SK-N-SH (cell line): ENCODE measurements at regions not wholly inside any gene's neighbourhood (a gene's known extent, or its start where the extent isn't known, plus 50 kb on each side); places are given as distances from the start of the nearest gene placed in this dataset.

ENCODE experiments used
- CTCF ChIA-PET: fragments of 300-600, 350-600 bp; formaldehyde crosslinking; extraction: SDS; loops from one replicate; lab custom pipeline; 2021; lab: Yijun Ruan, JAX
- POLR2A ChIA-PET: fragments of 350-600 bp; sonication (Branson Sonifier 250); formaldehyde crosslinking; extraction: SDS; loops from one replicate; lab custom pipeline; 2020; ENCODE audit warnings: antibody characterized with exemption, inconsistent platforms; lab: Yijun Ruan, JAX
- DNase-seq: peaks from one replicate; pipeline ENCODE4 v3.0.0; 2012
- H2AFZ ChIP-seq: fragments of 200-600 bp; sonication (generic); 2 replicates; pipeline ENCODE4 v1.8.1; 2016; ENCODE audit warnings: antibody characterized with exemption, mild to moderate bottlenecking, low read depth
- H3F3A ChIP-seq: fragments of 200-600 bp; sonication (generic); replicated peaks from 2 replicates; pipeline ENCODE3; 2016; ENCODE audit warnings: antibody characterized with exemption, mild to moderate bottlenecking; ENCODE audit not compliant: insufficient read depth
- H3K27ac ChIP-seq, 2 experiments: fragments of 200-500 bp in 1 of 2; fragments of 200-600 bp in 1 of 2; sonication (Bioruptor generic) in 1 of 2; sonication (generic), shearing (Covaris generic) in 1 of 2; 2 replicates each; pipeline versions ENCODE4 v1.5.1 to v1.6.1; 2014 to 2016; ENCODE audit warnings: low read depth in 2 of 2, inconsistent platforms in 1 of 2, low read length in 1 of 2, mild to moderate bottlenecking in 1 of 2, mixed read lengths in 1 of 2
- H3K27me3 ChIP-seq: fragments of 200-600 bp; sonication (generic), shearing (Covaris generic); 2 replicates; pipeline ENCODE4 v1.6.1; 2016; ENCODE audit warnings: mixed run types; ENCODE audit not compliant: insufficient read depth
- H3K36me3 ChIP-seq, 2 experiments: fragments of 200-500 bp in 1 of 2; fragments of 200-600 bp in 1 of 2; sonication (Bioruptor generic) in 1 of 2; sonication (generic) in 1 of 2; replicated peaks in 1 of 2; 2 replicates each; pipeline versions ENCODE3 to v1.5.1; 2014 to 2016; ENCODE audit warnings: low read length in 1 of 2, mild to moderate bottlenecking in 1 of 2; ENCODE audit not compliant: insufficient read depth in 2 of 2, control insufficient read depth in 1 of 2
- H3K4me1 ChIP-seq, 2 experiments: fragments of 200-500 bp in 1 of 2; fragments of 200-600 bp in 1 of 2; sonication (Bioruptor generic) in 1 of 2; sonication (generic), shearing (Covaris generic) in 1 of 2; 2 replicates each; pipeline versions ENCODE4 v1.5.1 to v1.6.1; 2014 to 2016; ENCODE audit warnings: low read depth in 1 of 2, low read length in 1 of 2, mixed run types in 1 of 2; ENCODE audit not compliant: insufficient read depth in 2 of 2, control insufficient read depth in 1 of 2
- H3K4me2 ChIP-seq: fragments of 200-600 bp; sonication (generic), shearing (Covaris generic); 2 replicates; pipeline ENCODE4 v1.6.1; 2017; ENCODE audit warnings: mixed run types
- H3K4me3 ChIP-seq, 2 experiments: fragments of 200-500 bp in 1 of 2; fragments of 200-600 bp in 1 of 2; sonication (Bioruptor generic) in 1 of 2; sonication (generic), shearing (Covaris generic) in 1 of 2; 2 replicates each; pipeline versions ENCODE4 v1.5.1 to v1.8.1; 2014 to 2016; ENCODE audit warnings: low read depth in 2 of 2, inconsistent platforms in 1 of 2, low read length in 1 of 2, mild to moderate bottlenecking in 1 of 2, mixed read lengths in 1 of 2, moderate library complexity in 1 of 2
- H3K79me2 ChIP-seq: fragments of 200-600 bp; sonication (generic); 2 replicates; pipeline ENCODE4 v1.8.1; 2017; ENCODE audit warnings: mild to moderate bottlenecking; ENCODE audit not compliant: insufficient read depth
- H3K9ac ChIP-seq: fragments of 200-600 bp; sonication (generic); 2 replicates; pipeline ENCODE4 v1.6.1; 2017; ENCODE audit warnings: mixed run types
- H3K9me2 ChIP-seq: fragments of 200-600 bp; sonication (generic); 2 replicates; pipeline ENCODE4 v1.6.1; 2017; ENCODE audit warnings: mixed run types
- H3K9me3 ChIP-seq: fragments of 200-600 bp; sonication (generic); 2 replicates; pipeline ENCODE4 v1.6.1; 2017; ENCODE audit warnings: mixed run types, mild to moderate bottlenecking, moderate library complexity
- H4K20me1 ChIP-seq: fragments of 200-600 bp; sonication (generic); 2 replicates; pipeline ENCODE4 v1.6.1; 2017; ENCODE audit warnings: mild to moderate bottlenecking, mixed run types; ENCODE audit not compliant: insufficient read depth
- EP300 ChIP-seq, 2 experiments: IDR thresholded peaks; 2 replicates each; pipeline versions ENCODE4 v1.4.0 to v1.6.1; 2012; ENCODE audit warnings: borderline replicate concordance in 1 of 2, low read depth in 1 of 2, low read length in 1 of 2
- EZH2phosphoT487 ChIP-seq: fragments of 200-600 bp; sonication (generic); IDR thresholded peaks from 2 replicates; pipeline ENCODE4 v1.6.1; 2017; ENCODE audit warnings: low read depth, mixed run types, mild to moderate bottlenecking, antibody characterized with exemption, moderate library complexity, borderline replicate concordance
- FOXJ3 ChIP-seq: sonication (generic); formaldehyde crosslinking; IDR thresholded peaks from 2 replicates; pipeline ENCODE4 v1.5.1; 2020; ENCODE audit warnings: mild to moderate bottlenecking, missing genetic modification reagents
- FOXM1 ChIP-seq: IDR thresholded peaks from 2 replicates; pipeline ENCODE4 v1.4.0; 2012; ENCODE audit warnings: low read depth, mild to moderate bottlenecking
- GABPA ChIP-seq: IDR thresholded peaks from 2 replicates; pipeline ENCODE4 v1.4.0; 2012; ENCODE audit warnings: low read depth, mild to moderate bottlenecking
- IRF3 ChIP-seq: fragments of 150-350 bp; IDR thresholded peaks from 2 replicates; pipeline ENCODE4 v1.6.1; 2016; ENCODE audit warnings: mild to moderate bottlenecking, low read depth, low read length
- JUND ChIP-seq: IDR thresholded peaks from 2 replicates; pipeline ENCODE4 v1.4.0; 2012
- MAX ChIP-seq: IDR thresholded peaks from 2 replicates; pipeline ENCODE4 v1.4.0; 2012; ENCODE audit warnings: low read depth
- MEF2A ChIP-seq: IDR thresholded peaks from 2 replicates; pipeline ENCODE4 v1.4.0; 2012; ENCODE audit warnings: low read depth, borderline replicate concordance
- NFIC ChIP-seq: IDR thresholded peaks from 2 replicates; pipeline ENCODE4 v1.4.0; 2012; ENCODE audit warnings: borderline replicate concordance
- NRF1 ChIP-seq: IDR thresholded peaks from 2 replicates; pipeline ENCODE4 v1.6.1; 2012; ENCODE audit warnings: low read depth, mild to moderate bottlenecking, low read length
- PBX3 ChIP-seq: IDR thresholded peaks from 2 replicates; pipeline ENCODE4; 2012
- POLR2AphosphoS5 ChIP-seq: IDR thresholded peaks from 2 replicates; pipeline ENCODE4 v1.6.1; 2012; ENCODE audit warnings: low read depth, low read length
- RCOR1 ChIP-seq: fragments of 150-350 bp; IDR thresholded peaks from 2 replicates; pipeline ENCODE4 v1.6.1; 2017; ENCODE audit warnings: antibody characterized with exemption, low read length
- RXRA ChIP-seq: IDR thresholded peaks from 2 replicates; pipeline ENCODE4 v1.4.0; 2012; ENCODE audit warnings: low read depth, mild to moderate bottlenecking, borderline replicate concordance
- TAF1 ChIP-seq: IDR thresholded peaks from 2 replicates; pipeline ENCODE4 v1.6.1; 2012; ENCODE audit warnings: low read depth, mild to moderate bottlenecking, low read length, moderate library complexity, borderline replicate concordance
- USF1 ChIP-seq: IDR thresholded peaks from 2 replicates; pipeline ENCODE4 v1.4.0; 2012; ENCODE audit warnings: low read depth, borderline replicate concordance
- USF2 ChIP-seq: fragments of 150-350 bp; IDR thresholded peaks from 2 replicates; pipeline ENCODE4 v1.6.1; 2017; ENCODE audit warnings: antibody characterized with exemption, low read length, low read depth, borderline replicate concordance
- YY1 ChIP-seq: IDR thresholded peaks from 2 replicates; pipeline ENCODE4 v1.4.0; 2012; ENCODE audit warnings: low read depth, mild to moderate bottlenecking
- ZBTB33 ChIP-seq: IDR thresholded peaks from 2 replicates; pipeline ENCODE4 v1.4.0; 2012; ENCODE audit warnings: low read depth, borderline replicate concordance
- WGBS: methylation state at CpG from one replicate; pipeline ENCODE4 v1.1.6; 2017; ENCODE audit warnings: low lambda C conversion rate; 5-methylcytosine and 5-hydroxymethylcytosine counted together

GRCh38 chrX:45360571-45360970 lies 159.9 kb upstream of the DIPK2B start:
- 33% methylated on average over 1 of the region's 1 CpG for WGBS
- H3K4me2 ChIP-seq: no peak overlapping the region
- no peak overlapping the region for H3K9ac ChIP-seq
- TF ChIP-seq PBX3 (no peak), GABPA (no peak), NRF1 (no peak), RCOR1 (no peak), FOXM1 (no peak), JUND (no peak), IRF3 (no peak), ZBTB33 (no peak), MAX (no peak)
- H3K9me2 ChIP-seq: no peaks in the 10 kb centered on the region
- POLR2A ChIA-PET: no interaction called here
- H4K20me1 ChIP-seq: no peaks in the 10 kb centered on the region
- peaks cover 0 to 3% of the 10 kb centered on the region in 2 experiments for H3K36me3 ChIP-seq
- H3F3A ChIP-seq: no peaks in the 10 kb centered on the region
- H3K27me3 ChIP-seq: no peaks in the 10 kb centered on the region
- H2AFZ ChIP-seq: no peak overlapping the region
- no peak for DNase-seq
- H3K79me2 ChIP-seq: no peaks in the 10 kb centered on the region
- no peak overlapping the region for H3K4me3 ChIP-seq
- H3K4me1 ChIP-seq: no peaks in the 10 kb centered on the region
- no peak overlapping the region for H3K27ac ChIP-seq
- H3K9me3 ChIP-seq: peaks cover 21% of the 10 kb centered on the region; the same call in 1 of the 2 replicates
- CTCF ChIA-PET: no interaction called here

- DNase-seq: no peak
- peaks cover 21% of the 10 kb centered on the region; the same call in 1 of the 2 replicates for H3K9me3 ChIP-seq
- H3K9ac ChIP-seq: no peak overlapping the region
- H3K4me1 ChIP-seq: no peaks in the 10 kb centered on the region
- peaks cover 3% of the 10 kb centered on the region for H3F3A ChIP-seq
- POLR2A ChIA-PET: no interaction called here
- no peaks in the 10 kb centered on the region for H4K20me1 ChIP-seq
- peaks cover 0 to 3% of the 10 kb centered on the region in 2 experiments for H3K36me3 ChIP-seq
- WGBS: 8% methylated on average over 1 of the region's 1 CpG
- H2AFZ ChIP-seq: no peak overlapping the region
- H3K4me2 ChIP-seq: no peak overlapping the region
- CTCF ChIA-PET: no interaction called here
- no peaks in the 10 kb centered on the region for H3K79me2 ChIP-seq
- H3K27me3 ChIP-seq: no peaks in the 10 kb centered on the region
- no peaks in the 10 kb centered on the region for H3K9me2 ChIP-seq
- H3K27ac ChIP-seq: no peak overlapping the region
- no peak overlapping the region for H3K4me3 ChIP-seq
- TF ChIP-seq POLR2AphosphoS5 (no peak), MEF2A (no peak), USF1 (no peak), NFIC (no peak), EP300 (IDR thresholded peaks at IDR 0.05; ENCODE audit: borderline replicate concordance in 1 of 2, low read depth in 1 of 2, low read length in 1 of 2) (no peak), RXRA (no peak), IRF3 (no peak), GABPA (no peak), EZH2phosphoT487 (no peak), TAF1 (no peak), USF2 (no peak), FOXJ3 (CRISPR knock-in tag) (no peak), YY1 (no peak)
Measured at GRCh38 chrX:45358392-45358791, 157.7 kb upstream of the DIPK2B start.
